Hypothalamus (tissue), 51 donors: ENCODE measurements at regions not wholly inside any gene's neighbourhood (a gene's known extent, or its start where the extent isn't known, plus 50 kb on each side); places are given as distances from the start of the nearest gene placed in this dataset.

Experiments
- DNase-seq, 51 donors: peaks; one replicate each; lab custom pipeline; 2025; lab: John Stamatoyannopoulos, UW

GRCh38 chr17:63317166-63317840 lies 128.8 kb downstream of the CYB561 start:
- DNase-seq = no peak

GRCh38 chr17:63325808-63326207 lies 120.3 kb downstream of the CYB561 start:
- no peak for DNase-seq

- DNase-seq = no peak
Observed at GRCh38 chr17:63329876-63330275, 116.2 kb downstream of the CYB561 start.

DNA sequence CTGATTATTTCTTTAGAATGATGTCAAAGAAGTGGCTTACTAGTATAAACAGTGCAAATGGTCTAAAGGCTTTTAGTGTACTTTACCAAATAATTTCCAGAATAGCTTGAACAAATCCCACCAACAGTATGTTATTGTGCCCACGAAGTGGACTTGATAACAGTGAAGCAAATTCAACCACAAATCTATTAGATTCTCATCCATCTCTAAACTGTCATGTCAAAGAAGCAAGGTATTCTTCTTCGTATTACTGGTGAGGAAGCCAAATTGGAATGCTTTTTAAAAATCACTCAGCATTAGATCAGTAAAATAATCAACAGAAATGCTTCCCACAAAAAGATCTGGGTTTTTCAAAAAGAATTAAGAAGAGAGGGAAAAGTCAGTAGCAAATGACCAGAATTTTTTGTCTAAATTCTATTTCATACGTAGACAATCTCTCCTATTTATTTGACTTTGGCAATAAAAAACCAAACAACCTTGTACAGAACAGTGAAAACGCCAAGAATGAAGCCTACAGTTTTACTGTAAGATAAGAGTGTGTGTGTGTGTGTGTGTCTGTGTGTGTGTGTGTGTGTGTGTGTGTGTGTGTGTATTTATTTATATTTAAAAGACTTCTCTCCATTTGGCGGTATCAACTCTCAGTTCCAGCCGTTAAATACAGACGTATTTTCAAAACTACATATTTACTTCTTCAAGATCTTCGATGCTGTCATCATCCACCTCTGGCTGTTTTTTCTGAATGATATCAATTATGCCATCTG lies 114.6 kb downstream of the CYB561 start:
- DNase-seq = no peak

DNA sequence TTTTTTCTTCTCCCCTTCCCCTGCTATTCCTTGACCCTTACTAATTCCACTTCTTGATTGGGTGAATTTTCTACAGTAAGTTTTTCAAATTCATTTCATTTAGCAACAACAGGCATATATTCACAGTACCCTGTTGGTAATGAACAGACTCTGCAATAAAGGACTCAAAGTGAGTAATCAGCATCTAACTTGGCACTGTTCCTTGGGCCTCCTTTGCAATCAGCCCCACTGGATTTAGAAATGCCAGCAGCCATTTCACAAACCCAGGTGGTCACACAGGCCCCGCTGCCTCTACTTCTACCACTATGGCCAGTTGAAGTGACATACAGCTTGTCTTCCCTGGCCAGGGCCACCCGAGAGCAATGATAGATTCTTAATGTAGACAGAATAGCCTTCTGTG lies 113.8 kb downstream of the CYB561 start:
- DNase-seq = no peak

DNA sequence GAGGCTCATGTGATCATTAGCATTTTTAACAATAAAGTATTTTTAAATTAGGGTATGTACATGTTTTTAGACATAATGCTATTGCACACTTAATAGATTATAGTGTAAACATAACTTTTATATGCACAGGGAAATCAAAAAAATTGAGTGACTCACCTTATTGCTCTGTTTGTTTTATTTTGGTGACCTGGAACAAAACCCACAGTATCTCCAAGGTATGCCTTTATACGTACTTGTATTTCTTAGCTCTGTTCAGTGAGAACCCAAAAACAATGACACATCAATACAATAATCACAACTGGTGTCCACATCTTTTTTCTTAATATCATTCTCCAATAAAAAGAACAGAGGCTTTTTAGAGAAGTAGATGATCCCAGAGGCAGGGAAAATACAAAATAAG lies 112.2 kb downstream of the CYB561 start:
- no peak for DNase-seq

- no peak for DNase-seq
Observed at GRCh38 chr17:63335831-63336230, 110.3 kb downstream of the CYB561 start.

- DNase-seq = no peak
Observed at GRCh38 chr17:63337579-63337978, 108.5 kb downstream of the CYB561 start.

DNA sequence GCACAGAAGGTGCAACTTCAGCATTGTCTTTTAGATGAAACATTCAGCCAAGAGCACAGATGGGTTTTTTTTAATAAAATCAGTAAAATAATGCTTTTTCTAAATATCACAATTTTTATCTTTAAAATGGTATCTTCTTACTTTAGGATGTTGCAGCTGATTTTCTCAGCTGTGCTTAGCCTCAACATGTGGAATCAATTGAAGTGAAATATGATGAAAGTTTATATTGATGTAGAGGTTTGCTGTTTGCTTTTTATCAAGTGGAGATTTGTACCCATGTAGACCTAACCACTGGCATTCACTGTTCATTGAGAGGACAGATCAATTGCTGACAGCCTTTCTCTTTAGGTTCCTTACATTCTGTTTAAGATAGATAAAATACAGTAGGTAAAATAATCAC lies 107.8 kb downstream of the CYB561 start:
- DNase-seq = no peak

DNA sequence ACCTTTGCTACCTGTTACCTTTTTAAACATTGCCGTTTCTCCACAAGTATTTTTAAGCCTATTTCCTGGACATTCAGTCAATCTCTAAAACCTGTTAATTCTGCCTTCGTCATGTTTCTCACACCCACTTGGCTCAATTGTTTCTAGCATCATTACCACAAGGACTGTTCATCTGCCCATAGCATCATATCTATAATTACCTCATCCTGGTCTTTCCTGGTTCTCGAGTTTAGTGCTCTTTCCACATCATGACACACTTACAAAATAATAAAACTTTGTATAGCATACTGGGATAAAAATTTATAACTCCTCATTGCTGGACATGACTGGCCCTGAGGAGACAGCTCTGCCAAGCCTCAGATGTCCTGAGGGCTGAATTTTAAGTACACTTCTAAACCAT lies 104.8 kb downstream of the CYB561 start:
- no peak for DNase-seq

- DNase-seq = no peak
Observed at GRCh38 chr17:63344383-63344782, 101.7 kb downstream of the CYB561 start.

GRCh38 chr17:63345611-63346010 lies 100.5 kb downstream of the CYB561 start:
- DNase-seq = no peak

DNA sequence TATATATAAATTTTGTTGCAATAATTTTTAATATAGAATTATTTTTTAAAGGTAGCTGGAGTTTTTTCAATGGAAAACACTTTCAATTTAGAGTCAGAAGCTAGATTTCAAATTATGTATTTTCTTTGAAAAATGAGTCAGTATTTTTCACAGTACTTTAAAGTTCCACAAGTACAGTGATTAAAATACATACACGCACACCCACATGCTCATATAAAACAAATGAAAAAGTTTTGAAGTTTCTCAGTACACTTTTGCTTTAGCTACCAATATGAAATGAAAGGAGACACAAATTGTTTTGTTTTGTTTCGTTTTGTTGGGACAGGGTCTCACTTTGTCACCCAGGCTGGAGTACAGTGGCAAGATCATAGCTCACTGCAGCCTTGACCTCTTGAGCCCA lies 98.6 kb downstream of the CYB561 start:
- DNase-seq = no peak

DNA sequence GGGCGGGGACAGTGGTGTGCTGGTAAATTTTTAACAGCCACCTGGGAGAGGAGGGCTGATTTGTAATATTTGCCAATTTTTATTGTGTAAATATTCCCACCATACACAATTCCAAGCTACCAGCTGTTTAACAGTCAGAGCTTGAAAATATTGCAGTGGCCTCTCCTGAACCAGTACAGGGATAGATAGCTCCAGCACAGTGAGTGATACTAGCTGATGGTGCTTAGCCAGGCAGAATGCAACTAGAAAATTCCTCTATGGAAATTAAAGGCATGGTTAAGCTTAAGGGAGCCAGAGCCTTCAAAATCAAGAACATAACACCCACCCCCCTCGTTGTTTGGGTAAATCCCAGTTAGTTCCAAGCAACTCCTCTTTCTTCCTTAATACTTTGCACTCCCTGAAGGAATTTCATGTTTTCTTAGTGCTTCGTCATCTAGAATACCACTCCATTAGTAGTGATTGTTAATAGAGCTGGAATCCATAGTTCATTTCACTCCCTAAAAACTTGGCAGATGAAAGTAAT lies 96.6 kb downstream of the CYB561 start:
- no peak for DNase-seq

- DNase-seq = no peak
Observed at GRCh38 chr17:63350364-63350763, 95.7 kb downstream of the CYB561 start.

GRCh38 chr17:63354256-63354655 lies 91.8 kb downstream of the CYB561 start:
- no peak for DNase-seq

DNA sequence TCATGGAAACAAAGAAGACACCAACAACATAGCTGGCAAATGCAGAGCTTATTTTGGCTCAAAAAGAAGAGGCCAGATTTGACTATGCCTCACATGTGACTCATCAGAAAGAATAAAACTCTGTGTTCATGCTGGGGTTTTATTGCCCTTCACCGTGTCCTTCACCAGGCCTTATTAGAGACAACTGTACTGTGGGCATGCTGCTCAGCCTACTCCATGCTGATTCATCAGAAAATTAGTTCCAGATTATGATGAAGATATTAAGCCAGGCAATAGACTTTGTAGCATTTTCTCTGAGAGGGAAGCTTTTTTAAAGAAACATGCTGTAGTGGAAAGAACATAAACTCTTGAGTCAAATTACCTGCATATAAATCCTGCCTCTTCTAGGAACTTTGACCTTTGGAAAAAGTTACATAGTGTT lies 89.8 kb downstream of the CYB561 start:
- no peak for DNase-seq

- no peak for DNase-seq
Observed at GRCh38 chr17:63358111-63358839, 87.8 kb downstream of the CYB561 start.

- no peak for DNase-seq
Observed at GRCh38 chr17:63358956-63359355, 87.2 kb downstream of the CYB561 start.

- peak in 1 of 51 donors; percentile 37 for DNase-seq
Observed at GRCh38 chr17:63361182-63361581, 84.9 kb downstream of the CYB561 start.

DNA sequence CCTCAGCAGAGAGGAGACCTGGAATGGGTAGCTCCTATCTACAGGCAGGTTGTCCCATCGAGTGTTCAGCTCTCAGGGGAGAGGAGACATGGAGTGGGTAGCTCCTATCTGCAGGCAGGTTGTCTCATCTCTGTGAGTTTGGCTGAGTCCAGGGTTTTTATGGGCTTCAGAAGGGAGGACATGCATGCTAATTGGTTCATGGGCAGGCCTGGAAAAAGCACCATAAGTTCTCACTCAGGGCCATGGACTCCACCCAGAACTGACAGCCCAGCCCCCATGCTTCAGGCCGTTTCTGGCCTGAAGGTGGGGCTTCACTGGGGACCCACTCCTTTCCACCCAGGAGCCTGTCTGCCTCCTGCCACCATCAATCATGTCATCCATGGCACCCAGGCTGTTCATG lies 84.0 kb downstream of the CYB561 start:
- DNase-seq = no peak

GRCh38 chr17:63364387-63364786 lies 81.7 kb downstream of the CYB561 start:
- DNase-seq = no peak
